GM19238 (cell line): ENCODE measurements at regions not wholly inside any gene's neighbourhood (a gene's known extent, or its start where the extent isn't known, plus 50 kb on each side); places are given as distances from the start of the nearest gene placed in this dataset.

Source experiments
- DNase-seq: peaks from one replicate; pipeline ENCODE4 v3.0.0; 2011; ENCODE audit warnings: low spot score; ENCODE audit not compliant: insufficient read length

DNA sequence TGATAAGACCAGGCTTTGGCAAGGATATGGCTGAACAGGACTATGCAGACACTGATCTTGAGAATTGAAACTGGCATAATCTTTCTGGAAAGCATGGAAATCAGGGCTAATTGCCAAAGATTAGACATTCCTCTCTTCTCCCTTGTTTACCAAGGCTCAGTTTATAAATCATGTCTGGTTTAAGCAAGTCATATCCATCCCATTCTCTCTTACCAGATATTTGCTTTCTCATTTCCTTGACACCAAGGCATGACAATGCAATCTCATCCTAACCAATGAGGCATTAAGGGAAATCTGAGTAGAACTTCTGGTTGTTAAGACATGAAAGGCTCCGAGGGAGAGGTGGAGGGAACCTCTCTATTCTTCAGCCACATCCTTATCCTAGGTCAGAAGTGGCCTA, 110.3 kb upstream of the CEP85L start:
- DNase-seq, result no peak

DNA sequence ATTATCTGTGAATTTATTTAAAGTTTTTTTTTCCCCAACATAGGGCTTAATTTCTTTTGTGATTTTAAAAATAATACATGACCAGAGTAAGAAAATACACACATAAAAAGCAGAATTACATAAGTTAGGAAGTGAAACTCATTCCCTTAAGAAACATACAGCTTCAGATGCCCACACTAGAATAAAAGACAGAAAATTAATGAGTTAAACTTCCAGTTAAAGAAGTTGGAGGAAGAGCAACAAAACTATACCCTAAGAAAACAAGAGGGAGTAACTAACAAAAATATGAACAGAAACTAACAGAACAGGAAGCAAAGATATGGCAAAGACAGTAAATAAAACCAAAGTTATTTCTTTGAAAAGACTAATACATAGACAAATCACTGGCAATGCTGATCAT, 107.6 kb upstream of the CEP85L start:
- DNase-seq, result no peak

DNA sequence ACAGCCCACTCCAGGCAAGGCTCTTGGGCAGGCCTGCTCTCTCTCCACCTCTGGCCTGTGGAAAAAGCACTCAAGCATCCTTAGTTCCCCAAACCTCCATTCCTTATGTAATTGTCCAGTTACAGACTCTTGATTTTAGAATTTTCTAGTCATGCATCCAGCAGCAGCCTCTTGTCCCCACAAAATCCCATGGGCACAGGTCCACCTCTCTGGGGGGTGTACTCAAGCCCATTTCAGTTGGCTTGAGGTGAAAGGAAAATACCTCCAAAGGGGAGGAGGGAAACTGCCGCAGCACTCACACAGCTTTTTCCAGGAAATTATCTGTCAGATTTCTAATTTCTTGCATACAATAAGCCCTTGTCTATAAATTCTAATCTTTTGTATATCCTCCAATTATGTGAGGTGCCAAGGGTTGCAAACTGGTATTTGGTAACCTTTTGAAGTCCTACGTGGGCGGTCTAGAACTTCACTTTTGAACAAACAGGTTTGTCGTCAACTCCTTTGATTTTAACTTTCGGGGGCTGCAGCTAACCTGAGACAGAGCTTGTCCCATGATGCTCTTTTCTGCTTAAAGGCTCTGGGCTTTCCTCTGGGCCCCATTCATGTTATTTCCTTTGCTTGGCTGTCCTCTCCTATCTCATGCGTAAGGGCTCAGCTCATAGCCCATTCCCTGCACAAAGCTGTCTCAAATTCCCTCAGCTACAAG, 104.7 kb upstream of the CEP85L start:
- DNase-seq, result no peak

DNA sequence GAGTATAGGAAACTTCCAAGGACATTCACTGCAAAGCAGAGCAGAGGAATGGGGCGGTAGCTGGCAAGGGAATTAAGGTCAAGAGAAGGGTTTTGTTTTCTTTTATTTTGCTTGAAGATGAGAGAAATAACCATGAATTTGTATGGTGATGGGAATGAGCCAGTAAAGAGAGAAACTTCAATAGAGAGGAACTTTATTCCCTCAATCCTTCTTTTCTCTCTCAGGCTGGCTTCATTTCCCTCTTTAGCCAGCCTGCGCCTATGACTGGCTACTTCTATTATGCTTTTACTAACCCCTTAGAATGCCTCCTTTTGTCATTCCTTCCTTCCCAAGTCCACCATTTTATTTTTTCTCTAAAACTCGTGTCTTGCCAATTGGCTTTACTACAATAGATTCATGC, 101.4 kb upstream of the CEP85L start:
- no peak for DNase-seq

DNA sequence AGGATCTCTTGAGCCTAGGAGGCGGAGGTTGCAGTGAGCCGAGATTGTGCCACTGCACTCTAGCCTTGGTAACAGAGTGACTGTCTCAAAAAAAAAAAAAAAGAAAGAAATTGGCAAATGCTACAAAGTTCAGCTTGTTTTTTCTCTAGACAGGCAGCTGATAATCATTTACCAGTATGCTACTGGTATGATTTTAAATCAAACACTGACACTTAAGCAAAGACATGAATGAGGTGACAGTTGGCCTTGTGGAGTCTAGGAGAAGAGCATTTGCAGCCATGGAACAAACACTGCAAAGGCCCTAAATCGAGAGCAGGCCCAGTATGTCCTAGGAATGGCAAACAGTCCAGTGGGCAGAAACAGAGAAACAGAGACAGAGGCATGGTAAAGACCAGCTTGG, 99.7 kb upstream of the CEP85L start:
- DNase-seq, result no peak

DNA sequence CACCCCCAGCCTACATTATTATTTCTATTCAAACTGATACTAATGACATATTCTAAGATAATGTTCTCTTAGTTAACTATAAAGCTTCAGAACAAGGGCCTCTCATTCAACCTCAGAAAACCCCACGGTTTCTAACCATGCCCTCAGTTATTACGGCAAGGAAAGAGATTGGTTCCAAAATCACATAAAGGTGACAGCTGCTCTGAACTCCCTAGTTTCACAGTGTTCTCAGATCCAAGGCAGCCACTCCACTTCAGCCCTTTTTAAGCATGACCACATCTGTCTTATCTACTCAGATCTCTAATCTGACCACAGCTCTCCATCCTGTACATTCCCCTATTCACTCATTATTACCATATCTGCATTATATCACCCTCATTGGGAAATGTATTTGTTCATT, 98.8 kb upstream of the CEP85L start:
- no peak for DNase-seq

DNA sequence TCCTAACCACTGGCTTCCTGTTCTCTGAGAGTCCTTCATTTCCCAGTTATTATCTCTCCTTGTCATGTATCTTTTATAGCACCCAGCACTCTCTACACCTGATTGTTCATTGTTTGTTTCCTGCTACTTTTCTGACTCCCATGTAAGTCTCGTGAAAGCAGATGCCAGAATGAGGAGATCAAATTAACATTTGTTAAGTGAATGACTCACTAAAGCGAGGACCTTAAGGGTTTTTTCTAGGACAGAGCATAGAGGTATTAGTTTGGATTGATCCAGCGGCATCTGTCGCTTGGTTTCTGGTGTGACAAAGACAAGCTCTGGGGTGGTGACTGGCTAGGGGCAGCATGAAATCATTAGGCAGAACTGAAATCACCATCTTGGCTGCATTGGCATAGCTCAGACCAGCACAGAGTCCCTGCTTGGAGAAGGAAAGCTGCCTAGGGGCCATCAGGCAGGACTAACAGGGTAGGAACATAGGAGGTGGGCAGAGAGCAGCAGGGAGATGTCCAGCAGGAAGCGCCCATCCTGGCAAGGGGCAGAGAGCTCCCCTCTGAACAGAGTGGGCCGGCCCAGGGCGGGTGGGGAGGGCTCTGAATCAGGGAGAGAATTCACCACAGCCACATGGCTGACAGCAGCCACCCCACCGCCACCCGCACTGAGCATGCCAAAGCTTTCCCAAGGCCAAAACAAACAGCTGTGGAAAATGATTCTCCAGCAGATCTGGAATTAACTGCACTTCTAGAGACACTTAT, 97.1 kb upstream of the CEP85L start:
- DNase-seq, result no peak

DNA sequence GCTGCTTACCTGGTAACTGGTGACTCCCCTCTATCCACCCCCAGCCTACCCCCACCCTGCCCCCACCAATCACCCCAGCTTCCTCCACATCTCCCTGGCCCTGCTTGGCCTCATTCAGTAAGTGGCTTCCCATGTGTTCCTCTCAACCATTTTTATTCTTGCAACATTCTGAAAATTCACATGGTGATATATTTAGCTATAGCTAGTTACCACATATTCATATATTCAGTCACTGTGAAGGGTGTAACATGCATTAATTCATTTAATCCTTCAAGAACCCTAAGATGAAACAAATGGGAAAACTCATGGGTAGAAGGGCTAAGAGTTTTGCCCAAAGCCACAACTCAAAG, 95.4 kb upstream of the CEP85L start:
- DNase-seq, result no peak

DNA sequence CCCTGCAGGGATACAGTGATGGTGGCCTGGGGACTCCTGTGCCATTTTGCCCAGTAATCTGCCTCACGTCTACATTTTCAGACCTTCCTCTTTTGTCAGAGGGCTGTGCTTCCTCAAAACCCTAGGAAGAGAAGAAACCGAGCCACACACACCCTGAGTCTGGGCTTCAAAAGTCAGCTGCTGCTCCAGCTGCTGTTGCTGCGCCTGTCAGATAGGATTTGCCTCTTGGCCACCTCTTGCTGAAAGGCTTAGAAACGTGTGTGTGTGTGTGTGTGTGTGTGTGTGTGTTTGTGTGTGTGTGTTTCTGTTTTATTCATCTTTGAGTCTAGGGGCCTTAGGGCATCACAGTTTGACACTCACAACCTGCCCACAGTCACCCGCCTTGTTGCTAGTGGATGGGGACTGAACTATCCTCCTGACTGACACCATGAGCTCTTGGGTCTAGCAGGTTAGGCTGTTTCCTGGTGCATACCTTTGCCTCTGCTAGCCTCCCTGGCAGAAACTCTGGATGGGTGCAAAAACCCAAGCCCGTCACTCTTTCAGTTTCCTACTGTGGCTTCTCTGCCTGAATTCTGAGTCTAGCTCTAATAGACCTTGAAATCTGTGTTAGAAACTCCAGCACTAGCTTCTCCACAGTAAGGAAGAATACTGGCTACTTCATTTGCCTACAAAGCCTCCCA, 94.9 kb upstream of the CEP85L start:
- DNase-seq, result no peak

DNA sequence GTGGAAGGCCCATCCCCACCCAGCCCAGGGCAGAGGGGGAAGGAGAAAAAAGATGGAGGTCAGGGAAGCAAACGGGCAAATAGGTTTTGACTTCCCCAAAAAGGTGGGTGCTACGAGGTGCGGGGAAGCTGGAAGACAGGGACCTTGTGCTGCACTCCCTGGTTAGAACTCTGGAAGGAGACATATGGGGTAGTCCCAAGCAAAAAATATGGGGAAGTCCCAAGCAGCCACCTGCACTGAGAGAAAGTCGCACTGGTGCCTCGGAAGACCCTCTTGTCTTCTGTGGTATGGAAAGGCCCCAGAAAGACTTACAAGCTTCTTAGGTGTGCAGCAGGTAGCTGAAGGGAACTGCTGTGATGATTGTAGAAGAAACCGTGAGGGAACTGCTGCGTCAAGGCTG, 93.8 kb upstream of the CEP85L start:
- DNase-seq, result no peak

DNA sequence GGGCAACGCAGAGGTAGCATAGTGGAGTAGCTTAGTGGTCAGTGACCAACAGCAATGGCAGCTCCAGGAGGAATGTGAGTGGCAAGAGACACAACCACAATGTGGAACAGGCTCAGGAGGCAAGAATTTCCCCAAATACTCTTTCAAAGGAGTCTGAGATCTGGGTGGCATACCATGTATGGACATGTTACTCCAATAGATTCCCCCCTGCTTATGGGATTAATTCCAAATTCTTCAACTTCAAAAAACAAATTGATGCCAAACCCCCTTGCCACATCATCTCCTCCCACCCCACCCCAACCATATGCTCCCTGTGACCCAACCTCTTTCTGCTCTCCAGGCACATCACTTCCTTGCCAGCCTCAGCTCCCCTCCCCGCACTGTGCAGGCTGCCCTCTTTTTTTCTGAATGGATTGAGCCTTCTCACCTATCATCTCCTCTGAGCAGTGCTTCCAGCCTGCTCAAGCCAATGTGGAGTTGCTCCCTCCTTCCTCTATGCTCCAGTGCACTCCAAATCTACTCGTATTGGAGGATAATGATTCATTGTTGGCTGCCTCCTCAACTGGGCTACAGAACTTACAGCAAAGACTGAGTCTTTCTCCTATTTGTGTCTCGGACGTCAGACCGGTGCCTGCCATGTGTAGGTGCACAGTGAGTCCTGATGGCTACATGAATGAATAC, 93.0 kb upstream of the CEP85L start:
- DNase-seq, result no peak

DNA sequence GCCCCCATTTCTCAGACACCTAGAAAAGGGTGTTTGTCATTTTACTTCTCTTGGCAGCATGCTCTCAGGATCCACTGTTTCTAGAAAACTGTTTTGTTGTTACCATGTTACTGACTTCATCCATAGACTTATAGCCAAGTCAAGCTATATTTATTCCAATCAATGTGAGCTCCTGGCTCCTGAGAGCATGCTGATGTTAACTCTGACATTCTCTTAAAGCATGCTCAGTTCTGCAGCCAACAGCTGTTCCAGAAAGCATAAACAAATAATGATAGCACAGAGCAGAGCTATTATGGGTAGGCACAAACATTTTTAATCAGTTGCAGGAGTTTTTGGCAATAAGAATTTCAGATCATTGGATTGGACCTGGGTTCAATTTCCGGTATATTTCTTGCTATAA, 92.4 kb upstream of the CEP85L start:
- DNase-seq, result no peak

DNA sequence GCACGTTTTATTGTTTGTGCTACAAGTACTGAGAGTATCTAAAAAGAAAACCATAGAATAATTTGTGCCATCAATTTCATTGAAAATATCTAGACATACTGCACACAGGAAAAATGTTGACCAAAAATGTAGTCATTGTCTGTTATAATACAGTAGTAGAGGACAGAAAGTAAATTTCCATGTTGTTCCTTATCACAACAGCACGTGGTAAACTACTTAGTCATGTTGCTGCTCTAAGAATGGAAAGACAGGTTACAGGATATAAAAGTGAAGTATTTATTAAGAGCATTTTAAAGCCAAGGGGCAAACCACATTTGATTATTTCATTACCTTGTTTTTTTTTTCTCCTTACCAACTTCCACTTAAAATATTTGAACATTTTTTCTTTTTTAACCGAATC, 89.0 kb upstream of the CEP85L start:
- no peak for DNase-seq

DNA sequence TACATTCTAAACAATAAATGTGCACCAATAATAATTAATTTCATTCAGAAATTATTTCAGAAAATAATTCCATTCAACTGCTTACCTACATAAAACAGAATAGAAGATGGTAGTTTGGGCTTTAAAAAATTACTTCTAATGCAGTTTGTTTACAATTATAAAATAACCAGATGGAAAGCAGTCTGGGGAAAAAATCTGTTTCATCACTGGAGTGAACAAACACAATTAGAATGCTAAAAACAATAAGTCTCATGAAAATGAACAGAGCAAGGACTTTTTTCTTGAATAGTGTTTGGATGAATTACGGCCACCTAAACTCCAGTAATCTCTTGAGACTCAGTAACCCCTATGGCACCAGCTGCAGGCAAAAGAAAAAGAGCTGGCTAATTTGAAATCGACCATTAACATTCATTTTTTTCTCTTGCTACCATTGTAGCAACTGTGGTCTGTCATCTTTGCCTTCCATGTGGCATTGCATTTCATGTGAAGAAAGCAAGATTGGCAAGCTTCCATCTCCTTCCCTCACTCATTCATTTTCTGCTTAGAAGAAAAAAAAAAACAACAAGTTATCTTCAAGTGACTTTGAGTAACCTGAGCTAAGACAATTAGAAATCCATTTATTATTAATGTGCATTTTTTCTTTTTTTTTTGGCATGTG, 88.4 kb upstream of the CEP85L start:
- DNase-seq, result no peak

DNA sequence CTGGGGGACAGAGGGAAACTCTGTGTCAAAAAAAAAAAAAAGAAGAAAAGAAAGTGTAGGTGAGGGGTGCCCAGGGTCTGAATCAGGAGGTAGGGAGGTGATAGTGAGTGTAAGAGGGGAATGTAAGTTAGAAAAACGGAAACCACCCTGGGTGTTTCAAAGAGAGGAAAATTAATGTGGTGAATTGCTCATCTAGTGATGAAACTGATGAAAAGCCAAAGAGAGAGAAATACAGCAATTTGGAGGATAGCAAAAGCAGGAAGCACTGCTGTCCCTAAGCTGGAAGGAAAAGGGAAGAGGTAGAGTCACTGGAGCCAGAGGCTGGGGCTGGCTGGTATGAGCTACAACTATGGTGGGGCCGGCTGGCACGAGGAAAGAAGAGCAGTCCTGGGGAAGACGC, 85.0 kb upstream of the CEP85L start:
- DNase-seq, result no peak

DNA sequence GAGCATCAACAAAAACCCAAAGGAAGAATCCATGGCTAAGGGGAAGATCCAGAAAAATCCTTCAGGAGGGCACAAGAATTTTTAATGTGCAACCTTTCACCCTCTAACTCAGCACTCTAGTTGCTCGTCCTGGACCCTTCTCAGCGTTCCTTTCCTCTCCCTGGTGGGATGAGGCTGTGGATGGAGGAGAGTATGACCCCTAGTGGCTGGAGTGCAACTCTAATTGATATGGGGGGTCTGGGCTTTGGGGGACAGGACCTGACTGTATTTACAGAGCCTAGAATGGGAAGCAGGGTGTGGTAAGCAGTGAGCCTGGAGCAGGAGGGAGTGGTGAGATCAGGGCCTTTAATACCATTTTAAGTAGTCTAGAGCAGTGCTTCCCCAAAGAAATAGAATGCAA, 83.9 kb upstream of the CEP85L start:
- no peak for DNase-seq

DNA sequence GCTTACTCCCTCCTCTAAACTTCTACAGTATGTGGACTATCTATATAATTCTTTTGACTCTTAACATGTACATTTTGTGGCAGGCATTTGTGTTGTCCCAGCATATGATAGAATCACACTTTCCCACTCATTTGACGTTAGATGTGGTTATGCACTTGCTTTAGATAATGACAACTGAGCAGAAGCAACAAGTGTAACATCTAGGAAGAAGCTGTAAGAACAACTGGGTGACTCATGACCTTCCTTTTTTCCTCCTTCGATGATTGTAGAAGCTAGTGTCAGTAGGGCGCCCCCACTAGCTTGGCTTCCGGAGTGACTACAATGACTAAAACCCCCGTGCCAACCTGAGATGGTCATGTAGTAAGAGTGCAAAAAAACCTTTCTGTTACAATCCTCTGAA, 74.6 kb upstream of the CEP85L start:
- no peak for DNase-seq

DNA sequence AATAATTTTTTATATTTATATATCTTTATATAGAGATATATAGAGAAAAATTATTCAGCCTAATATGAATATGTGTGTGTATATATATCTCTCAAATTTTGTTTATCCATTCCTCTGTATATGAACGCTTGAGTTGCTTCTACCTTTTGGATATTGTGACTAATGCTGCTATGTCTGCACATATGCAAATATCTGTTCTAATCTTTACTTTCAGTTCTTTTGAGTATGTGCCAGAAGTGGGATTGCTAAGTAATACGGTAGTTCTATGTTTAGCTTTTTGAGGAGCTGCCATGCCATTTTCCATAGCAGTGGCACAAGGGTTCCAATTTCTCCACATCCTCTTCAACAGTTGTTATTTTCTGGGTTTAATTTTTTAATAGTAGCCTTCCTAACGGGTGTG, 72.8 kb upstream of the CEP85L start:
- no peak for DNase-seq

DNA sequence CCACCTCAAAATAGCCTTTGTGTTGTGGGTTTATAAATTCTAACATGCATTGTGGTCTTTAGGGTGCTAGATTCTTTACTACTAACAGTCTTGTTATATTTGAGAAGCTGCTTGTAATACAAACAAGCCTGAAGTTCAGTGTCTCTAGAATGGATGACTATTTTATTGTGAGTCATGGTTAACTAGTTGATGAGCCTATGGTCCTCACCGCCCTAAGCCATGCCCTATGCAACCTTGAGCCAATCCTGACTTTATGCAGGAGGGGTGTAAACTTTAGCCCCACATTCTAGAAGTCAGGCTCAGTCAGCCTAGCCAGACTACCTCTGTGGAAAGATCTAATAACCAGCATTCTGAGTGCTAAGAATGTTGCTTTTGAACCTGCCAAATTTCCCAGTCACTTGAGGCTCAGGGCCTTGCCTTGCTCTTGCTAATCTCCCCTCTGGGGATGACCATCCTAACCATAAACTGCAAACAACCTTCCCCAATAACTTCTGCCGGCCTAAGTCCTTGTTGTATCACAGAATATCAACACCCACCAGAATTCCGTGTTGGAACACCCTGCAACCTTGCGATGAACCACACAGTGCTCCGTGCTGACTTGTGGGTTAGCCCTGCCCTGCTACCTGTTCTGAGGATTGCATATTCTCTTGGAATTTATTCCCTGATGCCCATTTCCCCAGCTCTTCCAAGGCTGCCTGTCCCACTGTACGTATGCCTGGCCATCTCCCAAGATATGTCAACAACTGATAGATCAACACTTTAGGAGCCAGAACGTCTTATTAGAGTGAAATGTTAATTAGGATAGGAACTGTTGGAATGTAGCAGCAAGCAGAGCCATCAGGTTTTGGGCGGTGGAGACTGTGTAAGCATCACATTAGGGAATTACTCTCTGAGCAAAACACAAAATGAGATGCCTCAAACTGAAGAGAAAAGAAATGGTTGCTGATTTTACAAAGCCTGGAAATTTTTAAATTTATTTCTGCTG, 71.7 kb upstream of the CEP85L start:
- no peak for DNase-seq

DNA sequence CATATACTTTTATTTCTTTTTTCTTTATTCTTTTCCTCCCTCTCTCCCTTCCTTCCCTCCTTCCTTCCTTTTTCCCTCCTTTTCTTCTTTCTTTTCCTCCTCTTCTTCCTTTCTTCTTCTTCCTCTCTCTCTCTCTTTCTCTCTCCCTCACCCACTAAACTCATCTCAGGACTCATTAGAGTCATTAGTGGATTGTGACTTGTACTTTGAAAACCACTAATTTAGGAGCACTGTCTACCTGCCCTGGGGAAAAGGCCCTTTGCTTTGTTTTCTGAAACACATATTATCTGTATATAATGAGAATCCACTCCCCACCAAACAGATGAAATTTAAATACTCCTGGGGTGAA, 68.7 kb upstream of the CEP85L start:
- DNase-seq, result no peak
